Activated naive CD4-positive, alpha-beta T cell treated with anti-CD3 and anti-CD28 coated beads, Interleukin-2, amount 50 U/mL, for 24 hours (primary cell): ENCODE measurements at regions not wholly inside any gene's neighbourhood (a gene's known extent, or its start where the extent isn't known, plus 50 kb on each side); places are given as distances from the start of the nearest gene placed in this dataset.

ENCODE experiments used
- H3K27ac Mint-ChIP-seq: one replicate; pipeline ENCODE4 v1.8.0; 2021; ENCODE audit warnings: mild to moderate bottlenecking, mixed read lengths
- H3K27me3 Mint-ChIP-seq: one replicate; pipeline ENCODE4 v1.8.0; 2021; ENCODE audit warnings: mixed read lengths
- H3K36me3 Mint-ChIP-seq: one replicate; pipeline ENCODE4 v1.8.0; 2021; ENCODE audit warnings: mixed read lengths
- H3K4me1 Mint-ChIP-seq: one replicate; pipeline ENCODE4 v1.8.0; 2021; ENCODE audit warnings: mixed read lengths
- H3K4me3 Mint-ChIP-seq: one replicate; pipeline ENCODE4 v1.8.0; 2021; ENCODE audit warnings: mild to moderate bottlenecking, mixed read lengths
- H3K9me3 Mint-ChIP-seq: one replicate; pipeline ENCODE4 v1.8.0; 2021; ENCODE audit warnings: mixed read lengths

DNA sequence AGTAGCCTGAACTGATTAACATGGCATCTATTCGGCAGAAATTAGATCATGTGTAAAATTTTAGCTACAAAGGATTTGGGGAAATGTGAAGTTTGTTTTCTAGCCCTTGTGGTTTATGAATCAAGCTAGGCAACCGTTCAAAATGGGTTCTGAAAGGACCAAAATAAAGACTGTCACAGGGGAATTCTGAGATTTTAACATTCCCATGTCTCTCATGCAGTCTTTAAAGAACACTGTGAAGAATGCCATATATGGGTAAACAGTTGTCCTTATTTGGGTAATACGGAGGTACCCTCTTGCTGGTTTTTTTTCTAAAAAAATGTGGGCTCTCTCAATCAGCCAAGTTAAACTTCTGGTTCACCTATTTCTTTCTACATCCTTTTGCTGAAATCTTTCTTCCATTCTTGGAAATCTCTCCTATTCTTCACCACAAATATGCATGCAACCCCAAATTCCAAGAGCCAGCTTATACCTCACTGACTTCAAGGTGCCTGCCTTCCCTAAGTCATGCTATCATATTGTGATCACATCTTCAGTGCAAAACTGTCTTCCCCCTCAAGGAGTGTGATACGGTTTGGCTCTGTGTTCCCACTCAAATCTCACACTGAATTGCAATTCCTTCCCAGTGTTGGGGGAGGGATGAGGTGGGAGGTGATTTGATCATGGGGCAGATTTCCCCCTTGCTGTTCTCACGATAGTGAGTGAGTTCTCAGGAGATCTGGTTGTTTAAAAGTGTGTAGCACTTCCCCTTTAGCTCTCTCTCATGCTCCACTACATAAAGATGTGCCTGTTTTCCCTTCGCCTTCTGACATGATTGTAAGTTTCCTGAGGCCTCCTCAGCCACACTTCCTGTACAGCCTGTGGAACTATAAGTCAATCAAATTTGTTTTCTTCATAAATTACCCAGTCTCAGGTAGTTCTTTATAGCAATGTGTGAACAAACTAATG, 308.7 kb downstream of the TTLL7 start:
- H3K4me3 Mint-ChIP-seq = no peak overlapping the region
- H3K36me3 Mint-ChIP-seq = peaks cover 4% of the 10 kb centered on the region
- no peak overlapping the region for H3K27ac Mint-ChIP-seq
- no peaks in the 10 kb centered on the region for H3K27me3 Mint-ChIP-seq
- peaks cover 20% of the 10 kb centered on the region for H3K4me1 Mint-ChIP-seq
- H3K9me3 Mint-ChIP-seq = peaks cover 8% of the 10 kb centered on the region

DNA sequence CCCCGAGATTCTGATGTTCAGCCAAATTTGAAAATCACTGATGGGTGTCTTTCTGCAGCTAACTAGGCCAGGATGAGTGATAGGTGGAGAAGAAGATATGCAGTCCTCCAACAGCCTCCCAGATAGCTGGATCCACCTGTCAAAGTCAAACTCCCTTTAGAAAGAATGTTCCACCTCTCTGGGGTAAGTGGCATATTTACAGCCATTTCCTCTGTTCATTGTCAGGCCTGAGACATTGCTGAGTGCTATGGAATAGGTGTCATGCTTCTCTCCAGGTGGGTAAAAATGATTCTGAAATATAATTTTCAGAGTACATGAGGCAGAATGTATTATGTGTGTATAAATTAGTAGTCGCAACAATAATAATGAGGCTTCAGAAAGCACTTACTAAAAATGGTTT, 316.8 kb downstream of the TTLL7 start:
- no peaks in the 10 kb centered on the region for H3K4me1 Mint-ChIP-seq
- H3K27ac Mint-ChIP-seq = no peak overlapping the region
- H3K36me3 Mint-ChIP-seq = no peaks in the 10 kb centered on the region
- H3K4me3 Mint-ChIP-seq = no peak overlapping the region
- H3K27me3 Mint-ChIP-seq = no peaks in the 10 kb centered on the region
- H3K9me3 Mint-ChIP-seq = no peaks in the 10 kb centered on the region

GRCh38 chr1:83676106-83676505, 322.8 kb downstream of the TTLL7 start:
- Mint-ChIP-seq H3K27me3 (no peaks in the 10 kb centered on the region), H3K4me1 (no peaks in the 10 kb centered on the region), H3K27ac (no peak overlapping the region), H3K36me3 (no peaks in the 10 kb centered on the region), H3K9me3 (no peaks in the 10 kb centered on the region), H3K4me3 (no peak overlapping the region)

- Mint-ChIP-seq H3K36me3 (peaks cover 5% of the 10 kb centered on the region), H3K4me1 (no peaks in the 10 kb centered on the region), H3K9me3 (no peaks in the 10 kb centered on the region), H3K27ac (no peak overlapping the region), H3K4me3 (no peak overlapping the region), H3K27me3 (no peaks in the 10 kb centered on the region)
Measured at GRCh38 chr1:83673312-83673711, 325.6 kb downstream of the TTLL7 start.

DNA sequence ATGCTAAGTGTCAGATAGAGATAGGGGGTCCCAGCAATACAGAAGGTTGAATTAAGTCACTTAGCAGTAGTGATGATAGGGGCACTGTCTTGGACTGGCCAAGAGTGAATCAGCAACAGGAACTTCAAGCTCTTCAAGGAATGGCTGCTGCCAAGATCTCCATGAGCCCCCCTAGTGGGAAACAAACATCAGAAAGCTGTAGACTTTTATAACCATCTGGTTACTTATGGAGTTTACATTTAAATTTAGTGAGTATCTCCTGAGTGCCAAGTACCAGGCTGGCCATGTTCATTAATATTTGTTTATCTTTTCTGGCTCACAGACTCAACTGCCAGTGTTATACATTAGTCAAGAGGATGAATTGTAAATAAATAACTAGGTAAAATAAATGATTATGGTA, 327.3 kb downstream of the TTLL7 start:
- Mint-ChIP-seq H3K4me3 (no peak overlapping the region), H3K9me3 (no peaks in the 10 kb centered on the region), H3K27me3 (no peaks in the 10 kb centered on the region), H3K36me3 (peaks cover 5% of the 10 kb centered on the region), H3K27ac (no peak overlapping the region), H3K4me1 (no peaks in the 10 kb centered on the region)

DNA sequence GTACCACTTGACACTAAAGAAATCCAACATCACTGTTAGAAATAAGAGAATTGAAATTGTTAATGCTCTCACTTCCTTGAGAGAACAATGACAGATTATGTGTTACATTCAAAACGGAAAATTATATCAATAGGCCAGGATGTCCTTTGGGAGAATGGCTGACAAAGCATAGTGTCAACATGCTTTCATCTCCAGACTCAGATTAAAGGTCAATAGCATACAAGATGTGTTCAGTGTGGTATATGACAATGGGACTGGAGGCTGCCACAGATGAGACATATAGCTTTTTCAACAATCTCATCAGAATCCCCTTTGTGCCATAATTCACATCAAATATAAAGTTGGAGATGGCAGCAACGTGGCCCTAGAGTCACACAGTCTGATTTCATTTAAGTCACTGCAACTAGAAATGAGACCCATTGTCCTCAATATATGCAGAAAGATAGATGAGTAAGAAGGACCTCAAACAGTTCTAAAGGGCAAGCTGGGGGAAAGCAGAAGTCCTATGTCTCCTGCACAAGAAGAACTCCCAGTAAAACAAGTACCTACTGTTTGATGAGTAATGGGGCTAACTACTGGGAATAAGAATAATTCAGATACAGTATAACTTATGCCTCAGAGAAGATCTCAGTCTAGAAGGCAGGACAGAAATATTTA, 327.9 kb downstream of the TTLL7 start:
- no peaks in the 10 kb centered on the region for H3K27me3 Mint-ChIP-seq
- no peaks in the 10 kb centered on the region for H3K4me1 Mint-ChIP-seq
- H3K27ac Mint-ChIP-seq = no peak overlapping the region
- H3K4me3 Mint-ChIP-seq = no peak overlapping the region
- H3K9me3 Mint-ChIP-seq = no peaks in the 10 kb centered on the region
- H3K36me3 Mint-ChIP-seq = peaks cover 5% of the 10 kb centered on the region

- no peaks in the 10 kb centered on the region for H3K9me3 Mint-ChIP-seq
- H3K27ac Mint-ChIP-seq = no peak overlapping the region
- no peaks in the 10 kb centered on the region for H3K27me3 Mint-ChIP-seq
- no peak overlapping the region for H3K4me3 Mint-ChIP-seq
- no peaks in the 10 kb centered on the region for H3K36me3 Mint-ChIP-seq
- peaks cover 8% of the 10 kb centered on the region for H3K4me1 Mint-ChIP-seq
Measured at GRCh38 chr1:83641796-83642443, 357.0 kb downstream of the TTLL7 start.

DNA sequence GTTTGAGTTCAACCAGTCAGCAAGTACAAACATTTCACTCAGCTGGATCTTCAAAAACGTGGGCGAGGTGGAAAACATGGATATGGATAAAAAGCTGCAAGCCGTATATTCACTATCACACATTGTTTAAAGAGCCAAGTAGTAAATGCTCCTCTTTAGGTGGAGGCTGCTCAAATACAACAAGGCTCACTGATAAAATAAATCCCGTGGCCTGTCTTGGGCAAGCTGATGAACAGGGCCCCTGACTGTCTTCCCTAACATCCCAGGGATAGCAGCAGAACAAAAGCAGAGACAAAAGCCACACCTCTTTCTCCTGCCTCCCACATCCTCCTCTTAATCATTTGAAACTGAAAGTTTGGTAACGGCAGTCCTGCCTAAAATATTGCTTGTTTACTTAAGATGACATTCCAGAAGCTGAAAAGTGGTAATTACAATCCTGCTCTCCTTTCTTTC, 357.7 kb downstream of the TTLL7 start:
- H3K27ac Mint-ChIP-seq = no peak overlapping the region
- no peaks in the 10 kb centered on the region for H3K9me3 Mint-ChIP-seq
- no peaks in the 10 kb centered on the region for H3K27me3 Mint-ChIP-seq
- no peaks in the 10 kb centered on the region for H3K36me3 Mint-ChIP-seq
- H3K4me3 Mint-ChIP-seq = no peak overlapping the region
- H3K4me1 Mint-ChIP-seq = peaks cover 8% of the 10 kb centered on the region

DNA sequence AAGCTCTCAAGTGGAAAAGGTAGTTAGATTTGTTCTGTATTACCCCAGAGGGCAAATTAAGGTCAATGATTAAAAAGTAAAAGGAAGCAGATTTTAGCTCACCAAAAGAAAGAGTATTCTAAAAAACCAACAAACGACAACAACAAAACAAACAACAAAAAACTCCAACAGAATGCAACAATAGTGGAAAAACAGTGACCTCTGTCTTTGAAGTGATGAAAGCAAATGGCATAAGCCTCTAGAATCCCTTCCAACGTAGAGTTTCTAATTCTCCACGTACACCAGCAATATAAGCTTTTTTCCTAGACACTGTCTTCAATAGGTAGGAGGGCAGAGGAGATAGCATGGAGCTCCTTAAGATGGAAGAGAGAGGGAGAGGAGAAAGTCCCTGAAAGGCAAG, 359.1 kb downstream of the TTLL7 start:
- Mint-ChIP-seq H3K36me3 (no peaks in the 10 kb centered on the region), H3K27me3 (no peaks in the 10 kb centered on the region), H3K4me1 (peaks cover 8% of the 10 kb centered on the region), H3K4me3 (no peak overlapping the region), H3K27ac (no peak overlapping the region), H3K9me3 (no peaks in the 10 kb centered on the region)

- Mint-ChIP-seq H3K27ac (no peak overlapping the region), H3K36me3 (no peaks in the 10 kb centered on the region), H3K27me3 (no peaks in the 10 kb centered on the region), H3K4me3 (no peak overlapping the region), H3K4me1 (peaks cover 8% of the 10 kb centered on the region), H3K9me3 (no peaks in the 10 kb centered on the region)
Measured at GRCh38 chr1:83637586-83637985, 361.3 kb downstream of the TTLL7 start.

- Mint-ChIP-seq H3K36me3 (no peaks in the 10 kb centered on the region), H3K9me3 (no peaks in the 10 kb centered on the region), H3K4me3 (no peak overlapping the region), H3K27ac (no peak overlapping the region), H3K4me1 (peaks cover 12% of the 10 kb centered on the region), H3K27me3 (no peaks in the 10 kb centered on the region)
Measured at GRCh38 chr1:83637009-83637408, 361.9 kb downstream of the TTLL7 start.

DNA sequence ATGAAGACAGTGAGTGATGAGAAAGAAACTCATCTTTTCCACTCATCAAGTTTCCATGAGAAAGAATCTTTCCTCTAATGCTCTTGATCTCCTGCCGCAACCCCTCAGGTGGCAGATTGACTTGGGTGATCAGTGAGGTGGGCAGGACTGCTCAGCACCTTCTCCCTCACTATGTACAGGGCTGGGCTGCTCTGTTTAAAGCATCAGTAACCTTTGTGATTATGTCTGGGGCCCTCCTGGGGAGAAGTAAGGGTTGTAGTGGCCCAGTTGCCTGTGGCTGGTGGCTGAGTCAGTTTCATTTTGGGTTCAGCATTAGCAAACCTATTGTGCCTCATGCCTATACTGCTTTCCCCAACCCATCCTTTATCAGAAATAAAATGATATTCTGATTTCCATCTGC, 366.0 kb downstream of the TTLL7 start:
- Mint-ChIP-seq H3K27me3 (no peaks in the 10 kb centered on the region), H3K27ac (no peak overlapping the region), H3K4me3 (no peak overlapping the region), H3K9me3 (no peaks in the 10 kb centered on the region), H3K4me1 (peaks cover 4% of the 10 kb centered on the region), H3K36me3 (no peaks in the 10 kb centered on the region)

DNA sequence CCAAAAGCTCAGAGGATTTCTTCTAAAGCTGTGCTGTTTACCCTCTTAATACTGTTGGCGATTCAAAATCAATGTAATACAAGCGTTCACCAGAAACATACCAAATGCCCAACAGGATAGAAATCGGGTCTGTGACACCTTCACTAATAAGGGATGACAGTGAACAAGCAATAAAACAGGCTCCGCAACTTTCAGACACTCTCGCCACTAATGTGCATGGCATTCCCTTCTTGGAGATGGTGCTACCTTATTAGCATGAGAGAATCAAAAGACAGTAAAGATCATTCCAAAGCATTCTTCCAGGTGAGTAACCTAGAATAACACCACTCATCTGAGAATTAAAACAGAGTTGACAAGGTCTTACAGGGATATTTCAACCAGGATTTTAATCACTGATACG, 367.1 kb downstream of the TTLL7 start:
- H3K36me3 Mint-ChIP-seq = no peaks in the 10 kb centered on the region
- no peaks in the 10 kb centered on the region for H3K9me3 Mint-ChIP-seq
- H3K27me3 Mint-ChIP-seq = no peaks in the 10 kb centered on the region
- no peak overlapping the region for H3K4me3 Mint-ChIP-seq
- H3K4me1 Mint-ChIP-seq = peaks cover 4% of the 10 kb centered on the region
- no peak overlapping the region for H3K27ac Mint-ChIP-seq

DNA sequence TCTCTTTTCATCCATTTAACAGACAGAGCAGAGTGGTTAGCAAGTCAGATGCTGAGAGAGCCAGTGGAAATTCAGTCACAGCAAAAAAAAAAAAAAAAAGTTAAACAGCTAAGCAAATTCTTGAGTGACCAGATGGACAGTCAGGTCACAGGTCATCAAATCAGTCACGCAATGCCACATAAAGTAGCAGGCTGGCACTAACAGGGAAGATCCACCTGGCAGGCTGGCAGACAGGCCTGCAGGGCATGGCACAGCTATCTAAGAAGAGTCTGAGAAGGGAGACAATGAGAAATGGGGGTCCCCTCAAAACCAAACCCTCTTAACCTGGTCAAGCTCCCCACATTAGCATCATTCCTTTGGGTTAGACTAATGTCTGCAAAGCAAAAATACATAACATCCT, 371.9 kb downstream of the TTLL7 start:
- no peaks in the 10 kb centered on the region for H3K9me3 Mint-ChIP-seq

GRCh38 chr1:83626603-83627002, 372.3 kb downstream of the TTLL7 start:
- no peaks in the 10 kb centered on the region for H3K27me3 Mint-ChIP-seq

More for the DNA sequence above, 371.9 kb downstream of the TTLL7 start:
- Mint-ChIP-seq H3K4me3 (no peak overlapping the region), H3K27ac (no peak overlapping the region), H3K36me3 (no peaks in the 10 kb centered on the region), H3K4me1 (no peaks in the 10 kb centered on the region), H3K27me3 (no peaks in the 10 kb centered on the region)

DNA sequence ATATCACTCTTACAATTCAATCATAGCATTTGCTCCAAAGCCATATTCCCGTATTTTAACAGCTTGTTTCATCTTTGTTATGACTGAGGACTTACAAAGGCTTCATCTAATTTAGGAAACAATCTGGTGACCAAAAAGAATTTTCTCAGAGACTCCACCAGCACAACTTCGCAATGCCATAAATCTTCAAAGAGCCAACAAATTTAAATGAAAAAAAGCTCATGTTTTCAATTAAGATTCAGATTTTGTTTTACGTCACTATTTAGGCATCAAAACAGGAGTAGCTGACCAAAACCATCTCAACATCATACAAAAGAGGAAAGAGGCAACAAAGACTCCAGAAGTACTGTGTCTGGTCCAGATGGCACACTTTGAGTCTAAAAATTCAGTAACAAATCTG, 373.3 kb downstream of the TTLL7 start:
- Mint-ChIP-seq H3K4me3 (no peak overlapping the region), H3K4me1 (no peaks in the 10 kb centered on the region), H3K36me3 (peaks cover 2% of the 10 kb centered on the region), H3K9me3 (no peaks in the 10 kb centered on the region), H3K27me3 (no peaks in the 10 kb centered on the region), H3K27ac (no peak overlapping the region)

More at GRCh38 chr1:83626603-83627002, 372.3 kb downstream of the TTLL7 start:
- H3K36me3 Mint-ChIP-seq = no peaks in the 10 kb centered on the region
- no peaks in the 10 kb centered on the region for H3K9me3 Mint-ChIP-seq
- no peak overlapping the region for H3K27ac Mint-ChIP-seq
- H3K4me1 Mint-ChIP-seq = no peaks in the 10 kb centered on the region
- no peak overlapping the region for H3K4me3 Mint-ChIP-seq
